ENCODE measurements at regions not wholly inside any gene's neighbourhood (a gene's known extent, or its start where the extent isn't known, plus 50 kb on each side); places are given as distances from the start of the nearest gene placed in this dataset.
"Not testable (repeated sequence)": the region's sequence is repeated elsewhere in the genome, so short reads cannot be mapped to it uniquely, and the experiment has no call there.

DNA sequence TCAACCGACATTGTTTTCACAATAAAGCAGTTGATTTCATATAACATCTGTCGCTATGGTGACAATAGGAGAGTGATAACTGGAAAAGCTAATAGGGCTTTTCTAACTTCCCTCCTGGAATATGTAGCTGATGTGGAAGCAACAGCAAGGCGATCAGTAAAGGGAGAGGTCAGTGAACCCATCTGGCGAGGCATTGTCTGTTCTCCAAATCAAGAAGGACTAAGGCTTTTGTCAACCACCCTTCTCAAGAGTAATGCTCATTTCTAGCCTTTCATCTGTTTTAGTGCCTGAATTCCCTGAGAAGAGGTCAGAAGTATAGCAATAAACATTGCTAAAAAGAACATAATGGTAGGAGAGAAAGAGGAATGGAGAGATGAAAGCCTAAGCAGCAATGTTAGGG is 201.3 kb downstream of the AKAP7 start:
- no peak for DNase-seq (ENCODE audit: low read depth in 4 of 4, low spot score in 1 of 4)

DNA sequence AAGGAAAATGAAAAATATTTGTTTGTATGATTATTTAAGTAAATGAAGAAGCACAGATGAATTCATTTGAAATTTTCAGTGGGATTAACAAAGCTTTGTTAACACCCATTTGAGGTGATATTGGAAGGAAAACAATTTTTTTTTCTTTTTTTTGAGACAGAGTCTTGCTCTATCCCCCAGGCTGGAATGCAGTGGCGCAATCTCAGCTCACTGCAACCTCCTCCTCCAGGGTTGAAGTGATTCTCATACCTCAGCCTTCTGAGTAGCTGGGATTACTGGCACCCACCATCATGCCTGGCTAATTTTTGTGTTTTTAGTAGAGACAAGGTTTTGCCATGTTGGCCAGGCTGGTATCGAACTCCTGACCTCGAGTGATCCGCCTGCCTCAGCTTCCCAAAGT is 211.6 kb downstream of the AKAP7 start:
- not testable (repeated sequence) for DNase-seq (ENCODE audit: low read depth in 4 of 4, low spot score in 1 of 4)

DNA sequence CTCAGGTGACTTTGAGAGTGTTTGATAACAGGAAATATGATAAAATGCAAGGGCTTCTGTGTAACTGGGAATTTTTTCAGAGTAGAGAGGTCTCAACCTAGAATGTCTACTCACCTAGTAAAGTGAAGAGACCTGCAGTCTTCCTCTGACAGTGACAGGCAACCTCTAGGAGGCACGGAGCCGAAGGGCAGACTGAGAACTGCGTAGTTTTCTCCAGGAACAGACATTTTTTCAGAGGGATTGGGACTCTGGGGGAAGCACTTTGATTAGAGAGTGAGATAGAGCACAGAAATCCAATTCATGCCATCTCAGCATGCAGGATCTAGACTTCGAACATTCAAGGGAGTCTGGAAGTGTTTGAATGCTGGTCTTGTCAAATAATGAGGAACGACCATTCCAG is 213.3 kb downstream of the AKAP7 start:
- DNase-seq (ENCODE audit: low read depth in 4 of 4, low spot score in 1 of 4): no peak

DNA sequence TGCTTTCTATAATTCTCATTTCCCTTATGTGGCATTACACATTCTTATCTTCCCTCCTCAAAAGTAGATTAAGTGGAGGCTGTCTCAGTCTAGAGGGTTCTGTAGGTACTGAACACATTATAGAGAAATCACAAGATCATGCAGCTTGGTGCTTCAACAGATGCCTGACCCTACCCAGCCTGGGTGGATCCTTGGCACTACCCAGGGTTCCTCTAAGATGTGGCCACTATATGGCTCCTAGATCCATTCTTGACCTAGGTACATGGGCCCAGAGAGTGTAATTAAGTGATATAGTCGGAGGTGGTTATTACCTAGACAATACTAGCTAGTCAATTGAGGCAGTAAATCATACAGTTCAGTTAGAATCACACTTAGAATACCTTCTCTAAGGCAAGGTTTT is 213.9 kb downstream of the AKAP7 start:
- DNase-seq (ENCODE audit: low read depth in 4 of 4, low spot score in 1 of 4): no peak

DNA sequence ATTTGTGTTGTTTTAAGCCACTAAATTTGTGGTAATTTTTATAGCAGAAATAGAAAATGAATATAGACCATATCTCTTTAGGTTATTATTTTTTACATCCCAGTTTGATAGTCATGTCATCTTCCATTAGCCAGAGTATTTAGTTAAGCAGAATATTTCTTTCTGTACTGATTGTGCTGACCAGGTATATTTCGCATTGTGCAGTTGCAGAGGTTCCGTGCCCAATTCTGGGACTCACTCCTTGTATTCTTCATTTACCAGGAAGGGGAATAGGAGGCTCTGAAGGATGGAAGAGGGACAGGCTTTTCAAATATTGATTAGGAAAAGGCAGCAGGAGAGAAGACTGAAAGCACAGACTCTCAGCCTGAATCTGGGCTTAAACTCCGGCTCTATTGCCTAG is 217.8 kb downstream of the AKAP7 start:
- no peak for DNase-seq (ENCODE audit: low read depth in 4 of 4, low spot score in 1 of 4)

DNA sequence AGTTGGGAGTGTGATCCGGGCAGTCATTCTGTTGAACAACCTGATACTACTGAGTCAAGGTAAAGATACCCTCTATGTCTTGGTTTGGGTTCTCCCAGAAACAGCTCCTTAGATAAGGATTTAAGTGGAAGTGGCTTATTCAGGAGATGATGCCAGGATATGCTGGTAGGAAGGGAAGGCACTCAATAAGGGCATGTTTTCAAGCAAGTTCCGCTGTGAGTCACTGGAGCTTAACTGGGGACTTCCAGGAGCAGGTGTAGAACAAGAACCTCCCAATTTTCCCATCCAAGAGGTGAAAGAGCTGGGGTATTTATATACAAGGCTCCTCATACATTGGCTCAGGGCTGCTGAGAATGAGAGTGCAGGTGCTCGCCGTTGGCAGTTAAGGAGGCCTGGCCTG is 218.6 kb downstream of the AKAP7 start:
- DNase-seq (ENCODE audit: low read depth in 4 of 4, low spot score in 1 of 4): no peak

DNA sequence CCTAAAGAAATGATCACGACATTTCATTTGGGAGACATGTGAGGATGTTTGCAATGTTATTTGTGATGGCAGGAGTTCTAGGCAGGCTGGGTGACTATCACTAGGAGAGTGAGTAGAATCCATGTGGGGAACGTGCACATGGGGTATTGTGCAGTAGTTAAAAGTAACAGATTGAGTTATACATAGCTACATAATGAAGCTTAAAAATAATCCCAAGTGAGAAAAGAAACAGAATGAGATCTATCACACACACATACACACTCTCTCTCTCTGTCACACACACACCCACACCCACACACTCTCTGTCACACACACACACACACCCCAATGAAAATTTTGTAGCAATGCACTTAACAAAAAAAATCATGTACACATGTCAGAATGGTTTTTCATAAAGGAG is 218.7 kb upstream of the ARG1 start:
- DNase-seq (ENCODE audit: low read depth in 4 of 4, low spot score in 1 of 4): no peak

DNA sequence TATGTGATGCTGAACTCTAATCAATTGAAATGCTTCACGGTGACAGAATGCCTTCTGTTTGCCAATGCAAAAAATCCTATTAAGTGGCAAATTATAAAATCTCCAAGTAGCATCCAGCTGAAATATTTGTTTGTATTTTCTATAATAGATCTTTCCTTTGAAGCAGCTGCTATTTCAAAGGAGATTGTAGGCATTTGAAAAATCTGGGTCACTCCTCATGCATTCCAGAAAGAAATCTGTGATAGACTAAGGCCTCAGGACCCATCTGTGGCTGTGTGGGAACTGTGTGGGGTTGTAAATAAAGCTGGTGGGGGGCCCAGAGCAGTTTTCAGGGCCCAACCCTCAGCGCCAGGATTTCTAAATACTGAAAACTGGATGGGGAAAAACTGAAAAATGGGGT is 216.9 kb upstream of the ARG1 start:
- DNase-seq (ENCODE audit: low read depth in 4 of 4, low spot score in 1 of 4): no peak

DNA sequence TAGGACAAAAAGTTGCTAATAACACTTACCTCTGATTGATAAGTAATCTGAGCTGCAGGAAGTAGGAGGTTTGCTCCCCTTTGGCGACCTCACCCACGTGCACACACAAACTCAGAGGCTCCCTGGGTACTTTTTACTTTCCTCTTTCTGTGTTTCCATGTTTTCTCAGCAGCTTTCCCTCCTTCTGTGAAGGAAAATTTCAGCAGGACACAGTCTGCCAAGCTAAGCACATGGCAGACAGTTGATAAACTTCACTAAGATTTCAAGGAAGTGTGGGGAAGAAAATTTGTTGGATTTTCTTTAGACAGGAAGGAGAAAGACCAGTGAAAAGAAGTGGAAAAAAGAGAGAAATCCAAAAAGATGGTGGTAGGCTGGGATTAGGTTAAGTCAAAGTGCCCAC is 215.5 kb upstream of the ARG1 start:
- DNase-seq (ENCODE audit: low read depth in 4 of 4, low spot score in 1 of 4): no peak

DNA sequence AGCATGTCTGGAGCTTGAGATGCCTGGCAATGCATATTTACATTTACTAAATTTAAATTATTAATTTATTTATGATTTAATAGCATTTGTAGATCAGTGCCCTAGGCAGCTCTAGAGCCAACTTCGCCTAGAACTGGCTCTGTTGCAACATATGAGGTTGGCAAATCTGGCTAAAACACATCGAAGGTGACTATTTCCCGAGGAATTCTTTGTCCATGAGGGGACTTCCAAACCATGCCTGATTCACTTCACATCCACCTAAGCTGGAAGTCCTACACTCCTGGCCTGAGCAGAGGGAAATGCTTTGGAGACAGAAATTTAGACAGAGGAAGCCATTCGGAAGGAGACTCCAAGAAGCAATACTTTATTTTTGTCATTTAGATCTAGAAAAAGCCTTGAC is 211.0 kb upstream of the ARG1 start:
- no peak for DNase-seq (ENCODE audit: low read depth in 4 of 4, low spot score in 1 of 4)

DNA sequence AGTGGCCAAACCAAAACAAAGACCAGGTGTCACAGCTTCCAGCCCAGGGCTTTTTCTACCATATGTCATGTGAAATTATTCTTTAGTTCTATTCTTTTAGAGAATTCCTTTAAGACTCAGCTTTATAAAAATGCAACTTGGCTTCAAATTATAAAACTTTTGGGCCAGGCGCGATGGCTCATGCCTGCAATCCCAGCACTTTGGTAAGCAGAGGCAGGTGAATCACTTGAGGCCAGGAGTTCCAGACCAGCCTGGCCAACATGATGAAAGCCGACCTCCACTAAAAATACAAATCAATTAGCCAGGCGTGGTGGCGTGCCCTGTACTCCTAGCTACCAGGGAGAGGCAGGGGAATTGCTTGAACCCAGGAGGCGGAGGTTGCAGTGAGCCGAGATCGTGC is 210.3 kb upstream of the ARG1 start:
- no peak for DNase-seq (ENCODE audit: low read depth in 4 of 4, low spot score in 1 of 4)

DNA sequence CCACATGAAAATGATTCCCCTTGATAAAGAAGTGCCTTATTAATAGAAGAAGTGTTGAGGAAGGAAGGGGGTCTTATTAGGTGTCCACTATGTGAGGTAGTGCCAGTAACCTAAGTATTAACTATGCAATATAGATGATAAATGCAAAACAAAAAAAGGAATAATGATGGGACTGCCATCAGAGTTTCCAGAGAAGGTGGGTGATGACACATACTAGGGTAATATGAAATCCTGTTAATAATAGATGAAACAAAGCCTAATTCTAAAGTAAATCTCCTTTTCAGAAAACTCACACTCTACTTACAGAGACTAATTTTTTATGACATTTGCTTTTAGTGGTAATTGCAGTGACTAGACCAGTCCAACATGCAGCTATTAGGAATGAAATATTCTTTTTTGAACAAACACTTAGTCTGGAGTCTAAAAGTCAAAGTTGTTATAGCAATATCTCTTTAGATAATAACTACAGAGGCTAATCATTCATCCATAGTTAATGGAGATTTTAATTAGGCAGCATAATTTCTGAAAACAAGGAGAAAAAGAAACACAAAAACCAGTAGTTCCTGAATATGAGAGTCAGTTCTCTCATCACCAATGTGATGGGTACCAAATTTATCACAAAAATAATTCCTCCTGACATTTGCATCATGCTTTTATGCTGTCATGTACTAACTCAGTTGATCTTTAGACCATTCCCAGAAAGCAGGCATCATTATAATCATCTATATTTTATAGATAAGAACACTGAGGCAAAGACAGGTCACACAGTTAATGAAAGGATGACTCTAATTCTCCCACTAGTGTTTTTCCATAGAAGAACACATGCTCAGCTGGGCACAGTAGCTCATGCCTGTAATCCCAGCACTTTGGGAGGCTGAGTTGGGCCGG is 208.8 kb upstream of the ARG1 start:
- no peak for DNase-seq (ENCODE audit: low read depth in 4 of 4, low spot score in 1 of 4)

DNA sequence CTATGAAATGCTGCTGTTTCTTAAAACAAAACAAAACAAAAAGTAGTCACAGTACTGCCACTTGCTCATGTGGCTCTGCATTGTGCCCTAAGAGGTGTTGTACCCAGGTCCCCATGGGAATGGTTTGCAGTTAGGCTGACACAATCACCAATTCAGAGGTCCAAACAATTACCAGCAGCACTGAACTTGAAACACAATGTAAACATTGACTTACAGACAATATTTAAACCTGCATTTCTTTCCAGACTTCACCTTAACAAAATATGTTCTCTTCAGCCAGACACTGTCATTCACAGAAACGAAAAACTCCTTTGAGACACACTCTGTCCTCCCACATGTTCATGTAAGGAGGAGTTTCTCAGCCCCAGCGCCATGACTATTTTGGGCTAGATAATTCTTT is 206.8 kb upstream of the ARG1 start:
- no peak for DNase-seq (ENCODE audit: low read depth in 4 of 4, low spot score in 1 of 4)

DNA sequence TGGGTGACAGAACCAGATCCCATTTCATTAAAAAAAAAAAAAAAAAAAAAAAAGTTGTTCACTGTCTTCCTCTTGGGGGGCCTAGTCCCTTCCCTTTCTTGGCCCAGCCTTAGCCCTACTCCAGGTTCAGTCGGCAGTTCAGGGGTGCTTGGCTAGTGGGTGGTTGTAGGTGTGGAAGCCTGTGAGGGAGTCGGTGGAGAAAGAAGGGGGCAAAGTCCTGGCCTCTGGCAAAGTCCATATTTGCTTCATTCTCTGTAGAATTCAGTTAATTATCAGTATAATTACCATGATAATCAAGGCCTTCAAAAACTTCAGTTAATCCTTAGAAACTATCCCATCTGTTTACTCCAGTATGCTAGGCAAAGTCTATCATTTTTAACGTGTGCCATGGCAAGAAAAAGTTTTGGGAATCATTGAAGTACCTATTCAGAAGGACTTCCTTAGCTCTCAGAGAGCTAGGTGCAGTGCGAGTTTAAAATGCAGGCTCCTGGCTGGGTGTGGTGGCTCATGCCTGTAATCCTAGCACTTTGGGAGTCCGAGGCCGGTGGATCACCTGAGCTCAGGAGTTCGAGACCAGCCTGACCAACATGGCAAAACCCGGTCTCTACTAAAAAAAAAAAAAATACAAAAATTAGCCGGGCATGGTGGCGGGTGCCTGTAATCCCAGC is 205.7 kb upstream of the ARG1 start:
- DNase-seq (ENCODE audit: low read depth in 4 of 4, low spot score in 1 of 4): no peak

DNA sequence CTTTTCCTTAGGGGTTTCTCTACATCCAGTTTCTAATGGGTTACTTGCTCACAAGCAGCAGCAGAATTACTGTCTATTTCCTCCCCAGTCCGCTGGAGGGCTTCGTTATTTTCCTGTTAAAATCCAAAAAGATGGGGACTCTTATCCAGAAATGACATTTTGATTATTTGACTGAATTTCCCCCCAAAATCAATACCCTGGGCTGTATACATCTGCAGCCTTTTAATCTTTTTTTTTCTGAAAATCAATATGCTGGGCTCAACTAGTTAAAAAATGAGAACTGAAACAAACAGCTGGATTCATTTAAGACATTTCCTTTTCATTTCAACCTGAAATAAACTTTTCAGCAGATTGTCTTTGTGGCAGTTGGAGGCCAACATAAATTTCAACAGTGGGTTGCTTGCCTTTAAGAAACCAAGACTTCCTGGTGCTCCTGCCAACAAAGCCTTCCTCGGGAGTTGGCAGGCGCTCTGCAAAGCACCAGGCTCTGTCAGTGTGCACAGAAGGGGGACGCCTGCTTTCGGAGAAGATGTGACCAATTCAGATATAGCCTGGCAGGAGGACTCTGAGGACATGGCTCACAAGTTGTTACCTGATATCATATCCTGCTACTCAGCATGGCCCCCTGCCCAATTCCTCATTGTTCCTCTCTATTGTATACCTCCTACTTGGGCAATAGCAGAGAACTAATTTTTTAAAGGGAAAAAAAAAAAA is 204.7 kb upstream of the ARG1 start:
- DNase-seq (ENCODE audit: low read depth in 4 of 4, low spot score in 1 of 4): no peak

DNA sequence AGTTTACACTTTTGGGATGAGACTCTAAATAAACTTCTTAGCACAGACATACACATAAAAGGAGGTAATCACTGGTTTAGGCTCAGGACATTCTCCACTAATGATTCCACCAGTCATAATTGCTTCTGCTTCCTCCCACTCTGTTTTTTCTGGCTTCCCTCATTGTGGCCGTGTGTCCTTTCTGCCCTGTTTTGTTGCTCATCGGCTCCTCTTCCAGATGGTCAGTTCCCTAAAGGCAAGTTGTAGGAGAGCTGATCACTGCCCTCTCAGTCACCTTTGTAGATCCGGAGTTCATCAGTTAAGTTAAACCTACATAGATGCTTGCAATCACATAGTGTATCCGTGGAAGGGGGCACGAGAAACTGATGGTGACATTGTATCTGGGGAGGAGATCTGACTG is 200.5 kb upstream of the ARG1 start:
- no peak for DNase-seq (ENCODE audit: low read depth in 4 of 4, low spot score in 1 of 4)

DNA sequence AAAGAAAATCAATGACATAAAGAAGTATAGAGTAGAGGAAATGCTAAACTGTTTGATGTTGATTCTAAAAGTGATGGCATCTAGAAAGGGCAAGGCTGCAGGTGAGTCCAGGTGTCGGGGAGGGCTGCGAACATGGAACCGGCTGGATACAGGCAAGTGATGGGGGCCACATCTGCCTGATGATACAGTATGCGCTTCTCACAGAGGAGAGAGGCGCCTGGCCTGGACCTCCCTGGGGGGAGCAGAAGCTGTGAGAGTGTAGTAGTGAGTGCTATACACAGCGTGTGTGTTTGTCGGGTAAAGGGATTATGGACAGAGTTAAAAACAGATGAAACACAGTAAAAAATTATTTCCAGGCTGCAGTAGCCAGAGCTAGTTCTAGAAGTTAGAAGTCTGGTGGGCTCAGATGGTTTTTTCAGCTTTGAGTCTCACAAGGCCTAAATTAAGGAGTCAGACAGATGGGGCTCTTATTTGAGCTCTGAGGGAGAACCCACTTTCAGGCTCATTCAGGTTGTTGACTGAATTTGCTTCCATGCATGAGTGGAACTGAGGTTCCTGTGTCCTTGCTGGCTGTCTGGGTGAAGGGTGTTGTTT is 195.8 kb upstream of the ARG1 start:
- DNase-seq (ENCODE audit: low read depth in 4 of 4, low spot score in 1 of 4): no peak

DNA sequence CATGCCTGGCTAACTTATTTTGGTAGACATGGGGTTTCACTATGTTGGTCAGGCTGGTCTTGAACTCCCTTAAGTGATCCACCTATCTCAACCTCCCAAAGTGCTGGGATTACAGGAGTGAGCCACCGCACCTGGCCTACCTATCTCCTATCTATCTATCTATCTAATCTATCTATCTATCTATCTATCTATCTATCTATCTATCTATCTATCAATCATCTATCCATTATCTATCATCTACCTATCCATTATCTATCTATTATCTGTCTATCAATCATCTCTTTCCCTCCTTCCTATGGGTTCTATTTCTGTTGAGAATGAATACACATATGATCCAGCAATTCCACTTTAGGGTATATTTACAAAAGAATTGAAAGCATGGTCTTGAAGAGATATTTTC is 194.2 kb upstream of the ARG1 start:
- DNase-seq (ENCODE audit: low read depth in 4 of 4, low spot score in 1 of 4): no peak

DNA sequence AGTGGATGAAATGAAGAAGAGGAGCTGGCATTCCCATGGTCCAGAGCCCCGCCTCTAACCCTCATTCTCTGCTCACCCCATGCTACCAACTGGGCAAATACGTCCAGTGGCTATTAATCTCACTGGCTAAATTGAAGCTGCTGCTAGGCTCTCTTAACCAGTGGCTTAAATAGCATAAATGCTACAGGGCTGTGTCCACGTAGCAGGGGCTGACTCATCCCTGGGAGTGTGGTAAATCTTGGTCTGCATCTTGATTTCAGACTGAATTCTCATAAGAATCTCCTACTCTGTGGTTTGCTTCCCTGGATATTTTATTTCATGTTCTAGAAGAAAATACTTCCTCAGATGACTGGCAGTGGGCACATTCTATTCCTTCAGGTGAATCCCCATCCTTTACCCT is 193.1 kb upstream of the ARG1 start:
- DNase-seq (ENCODE audit: low read depth in 4 of 4, low spot score in 1 of 4): no peak

DNA sequence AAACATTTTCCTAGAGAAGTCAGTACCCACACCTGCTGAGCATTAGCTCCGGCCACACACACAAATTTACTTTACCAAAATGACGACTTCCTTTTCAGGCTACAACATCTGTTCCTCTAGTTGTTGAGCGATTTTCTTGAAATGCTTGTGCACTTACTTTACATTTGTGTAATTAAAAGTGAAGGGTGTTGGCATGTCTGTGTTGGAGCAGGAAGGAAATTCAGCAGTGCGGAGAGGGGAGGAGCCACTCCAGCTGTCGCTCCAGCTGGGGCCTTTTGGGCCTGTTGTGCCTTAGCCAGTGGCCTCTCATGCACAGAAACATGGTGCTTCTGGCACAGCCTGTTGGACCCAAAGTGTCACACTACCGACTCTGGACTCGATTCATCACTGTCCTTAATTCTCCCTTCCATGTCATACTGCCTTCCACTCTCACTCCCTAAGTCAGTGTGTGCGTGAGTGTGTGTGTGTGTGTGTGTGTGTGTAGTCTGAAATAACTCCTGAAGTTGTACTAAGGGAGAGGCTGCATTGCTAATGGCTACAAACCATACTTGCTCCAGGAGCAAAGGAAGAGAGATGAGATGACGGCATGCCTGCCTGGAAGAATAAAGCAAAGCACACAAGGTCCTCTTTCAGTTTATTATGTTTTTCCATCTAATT is 191.8 kb upstream of the ARG1 start:
- no peak for DNase-seq (ENCODE audit: low read depth in 4 of 4, low spot score in 1 of 4)

DNA sequence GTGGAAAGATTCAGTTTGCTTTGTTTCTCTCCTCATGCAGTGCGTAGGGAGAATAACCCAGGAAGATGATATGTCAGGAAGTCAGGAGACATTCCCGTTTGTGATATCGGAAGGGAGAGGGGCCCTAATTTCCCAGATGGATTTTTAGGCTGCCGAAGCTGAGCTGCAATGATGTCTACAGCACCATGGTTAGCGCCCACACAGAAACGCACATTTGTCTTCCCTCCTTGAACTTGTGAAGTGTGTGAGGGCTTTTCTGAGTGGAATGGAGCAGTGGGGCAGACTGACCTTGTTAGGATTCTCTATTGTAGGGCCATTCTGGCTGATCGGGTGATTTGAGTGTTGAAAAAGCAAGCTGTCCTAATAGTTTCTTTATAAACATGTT is 191.3 kb upstream of the ARG1 start:
- DNase-seq (ENCODE audit: low read depth in 4 of 4, low spot score in 1 of 4): no peak
